GM11168 (cell line): ENCODE measurements at regions not wholly inside any gene's neighbourhood (a gene's known extent, or its start where the extent isn't known, plus 50 kb on each side); places are given as distances from the start of the nearest gene placed in this dataset.

ENCODE experiments used
- in situ Hi-C: fragments of 300-500 bp; cut with MboI; formaldehyde crosslinking; loops from one replicate; pipeline ENCODE4 v1.12.0; 2022; ENCODE audit warnings: low sequenced_read_pairs; ENCODE audit not compliant: unreplicated experiment

DNA sequence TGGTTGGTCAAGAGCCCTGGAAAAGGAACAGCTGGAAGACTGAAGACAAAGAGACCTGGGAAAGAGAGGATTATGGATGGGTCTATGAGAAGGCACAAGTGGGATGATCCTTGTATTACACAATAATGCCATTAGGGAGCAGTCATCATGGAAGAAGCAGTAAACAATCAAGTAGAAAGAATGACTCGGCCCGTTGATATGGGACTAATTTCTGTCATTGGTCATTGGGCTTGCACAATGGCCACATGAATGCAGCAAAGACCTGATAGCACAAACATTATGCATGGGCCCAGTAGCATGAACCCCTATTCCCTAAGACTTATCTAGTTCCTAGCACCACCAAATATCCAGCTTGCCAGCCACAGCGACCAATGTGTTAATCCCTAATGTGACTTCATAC is 390.3 kb upstream of the ZNF507 start:
- in situ Hi-C loops: no loop called here

DNA sequence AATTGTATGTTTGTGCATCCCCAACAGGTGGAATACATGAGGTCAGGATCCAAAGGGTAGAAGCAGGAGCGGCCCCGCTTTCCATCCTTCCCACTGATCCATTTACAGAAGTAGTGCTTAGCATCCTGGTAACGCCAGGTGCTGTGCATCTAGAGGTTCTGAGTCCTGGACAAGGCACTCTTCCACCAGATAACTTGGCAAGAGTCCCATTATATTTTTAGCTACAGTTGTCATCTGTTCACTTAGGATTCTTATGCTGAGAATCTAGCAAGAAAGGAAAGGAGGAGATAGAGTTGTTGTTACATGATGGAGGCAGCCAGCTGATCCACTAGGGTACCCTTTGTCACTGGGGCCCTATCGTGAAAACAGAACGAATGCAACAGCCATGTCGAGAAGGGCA is 389.5 kb upstream of the ZNF507 start:
- in situ Hi-C loops: no loop called here

DNA sequence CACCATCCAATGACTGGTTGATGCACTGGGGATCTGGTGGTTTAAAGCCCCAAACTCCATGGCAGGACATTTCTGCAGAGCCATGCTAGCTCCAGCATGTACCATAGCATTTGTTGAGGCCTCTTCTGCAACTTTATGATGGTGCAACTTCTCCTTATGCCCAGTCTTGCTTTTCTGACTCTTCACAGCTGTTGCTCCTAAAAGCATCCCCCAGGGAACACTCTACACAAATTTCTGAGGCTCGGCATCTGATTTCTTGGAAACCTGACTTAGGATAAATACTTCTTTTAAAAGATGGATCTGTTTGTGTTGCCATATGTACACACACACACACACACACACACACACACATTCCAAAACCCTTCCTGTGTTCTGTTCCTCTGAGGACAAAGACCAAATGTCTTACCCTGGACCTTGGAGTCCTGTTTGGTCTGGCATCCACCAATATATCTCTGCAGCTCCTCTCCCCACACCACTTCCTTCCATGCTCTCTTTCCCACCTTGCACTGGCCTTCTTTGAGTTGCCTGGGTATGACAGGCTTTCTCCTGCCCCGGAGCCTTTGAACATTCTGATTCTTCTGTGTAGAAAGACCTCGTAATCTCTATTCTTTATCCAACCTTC is 388.5 kb upstream of the ZNF507 start:
- in situ Hi-C loops: no loop called here

DNA sequence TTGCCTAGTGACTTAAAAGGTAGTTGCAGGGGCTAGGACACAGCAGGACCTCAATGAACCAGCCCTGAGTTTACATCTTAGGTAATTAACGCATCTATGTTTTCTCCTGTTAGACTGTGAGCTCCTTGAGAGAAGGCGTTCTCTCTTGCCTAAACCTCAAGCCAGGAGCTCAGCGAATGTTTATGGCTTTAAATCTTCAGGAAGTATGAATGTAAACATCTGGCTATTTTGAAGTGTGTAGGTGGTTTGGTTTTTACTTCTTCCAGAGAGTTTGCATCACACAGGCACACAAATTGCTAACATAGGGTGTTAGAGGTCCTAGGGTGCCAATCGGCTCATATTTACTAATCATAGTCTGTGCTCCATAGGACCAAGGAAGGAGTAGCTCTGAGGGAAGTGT is 387.7 kb upstream of the ZNF507 start:
- in situ Hi-C loops: no loop called here

DNA sequence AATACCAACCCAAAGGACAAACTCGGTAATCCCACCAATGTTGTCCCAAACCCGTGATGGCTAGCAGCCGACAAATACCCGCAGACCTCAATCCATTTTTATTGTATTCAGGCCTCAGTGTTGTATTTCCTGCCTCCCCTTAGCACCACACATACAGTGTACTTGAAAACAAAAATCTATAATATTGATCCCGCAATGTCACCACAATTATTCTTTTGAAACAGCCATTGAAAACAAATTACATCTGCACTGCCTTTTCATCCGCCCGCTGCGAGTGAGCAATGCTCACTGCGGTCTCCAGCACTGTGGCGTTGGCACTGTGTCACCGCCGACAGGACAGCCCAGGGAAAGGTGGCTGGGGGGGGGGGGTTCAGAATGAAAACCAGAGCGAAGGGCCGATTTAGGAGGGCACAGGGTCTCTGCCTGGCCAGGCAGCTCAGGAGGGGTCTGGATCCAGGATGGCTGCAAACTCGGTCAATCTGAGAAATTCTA is 385.8 kb upstream of the ZNF507 start:
- in situ Hi-C loops: no loop called here

- in situ Hi-C loops: no loop called here
Measured at GRCh38 chr19:31960474-31960873, 384.9 kb upstream of the ZNF507 start.

DNA sequence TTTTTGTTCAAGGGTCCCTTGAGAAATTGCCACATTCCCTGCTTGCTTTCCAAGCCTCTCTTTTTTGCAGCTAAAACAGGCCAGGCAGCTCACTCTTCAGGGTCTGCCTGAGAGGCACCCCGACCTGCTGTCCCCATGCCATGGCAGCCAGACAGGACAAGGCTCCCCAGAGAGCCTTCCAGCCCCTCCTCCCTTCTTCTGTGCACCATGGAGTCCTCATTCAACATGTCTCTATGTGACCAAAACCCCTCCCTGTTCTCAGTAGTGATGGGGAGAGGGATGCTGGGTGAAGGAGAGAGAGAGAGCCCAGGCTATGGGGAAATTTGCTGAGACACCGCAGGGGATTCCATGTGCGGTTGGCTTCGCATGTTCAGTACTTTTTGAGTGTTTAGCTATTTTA is 384.2 kb upstream of the ZNF507 start:
- in situ Hi-C loops: no loop called here

GRCh38 chr19:31961667-31962066 is 383.7 kb upstream of the ZNF507 start:
- in situ Hi-C loops: no loop called here

DNA sequence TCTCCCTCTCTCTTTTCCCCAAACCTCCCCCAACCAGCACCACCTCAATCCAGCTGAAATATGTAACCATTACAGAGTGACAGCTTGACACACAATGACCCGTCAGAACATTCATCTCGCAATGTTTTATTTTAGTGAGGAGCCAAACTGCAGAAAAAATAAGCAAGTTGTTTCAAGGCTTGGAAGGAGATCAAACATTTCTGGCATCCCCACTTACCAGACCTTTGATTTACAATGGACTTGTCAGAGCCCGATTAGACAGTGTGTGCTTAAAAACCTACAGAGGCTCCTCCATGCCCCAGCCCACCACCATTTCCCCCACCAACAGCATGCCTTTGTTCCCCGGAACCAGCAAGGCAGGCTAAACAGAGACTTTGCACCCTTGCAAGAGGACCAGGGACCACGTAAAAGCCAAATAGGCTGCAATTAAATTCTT is 382.8 kb upstream of the ZNF507 start:
- in situ Hi-C loops: no loop called here

DNA sequence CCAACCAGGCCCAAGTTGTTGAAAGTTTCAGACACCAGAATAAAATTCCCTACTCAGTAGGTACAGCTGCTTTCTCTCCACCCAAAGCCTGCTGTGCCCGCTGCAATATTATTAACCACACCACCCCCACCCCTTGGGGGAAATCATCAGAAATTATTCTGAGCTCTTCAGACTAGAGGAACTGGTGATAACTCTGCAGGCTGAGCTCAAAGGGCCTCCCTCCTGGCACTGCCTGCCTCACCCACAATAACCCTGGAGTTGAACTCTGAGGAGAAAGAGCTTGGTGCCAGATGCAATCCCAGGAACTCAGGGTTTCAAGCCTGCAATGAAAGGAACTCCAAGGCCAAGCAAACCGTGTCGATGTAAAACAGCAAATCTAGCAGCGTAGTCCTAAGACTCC is 381.7 kb upstream of the ZNF507 start:
- in situ Hi-C loops: no loop called here

DNA sequence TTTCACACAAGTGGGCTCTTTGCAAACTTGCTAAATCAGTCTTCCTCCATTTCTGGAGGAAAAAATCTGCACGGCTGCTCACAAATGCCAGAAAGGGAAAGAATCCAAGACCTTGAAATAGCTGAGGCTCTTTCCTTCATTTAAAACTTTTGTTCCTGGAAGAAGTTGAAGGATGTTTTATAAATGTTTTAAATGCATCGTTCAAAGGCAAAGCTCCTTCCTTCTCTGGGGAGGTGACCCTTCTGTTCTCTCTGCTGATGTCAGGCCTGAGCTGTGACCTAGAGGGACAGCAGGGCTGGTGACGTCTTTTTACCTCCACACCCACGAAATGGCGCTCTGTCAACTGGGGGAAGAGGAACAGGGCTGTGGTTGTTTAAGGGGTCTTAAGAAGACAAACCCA is 376.4 kb upstream of the ZNF507 start:
- in situ Hi-C loops: no loop called here

DNA sequence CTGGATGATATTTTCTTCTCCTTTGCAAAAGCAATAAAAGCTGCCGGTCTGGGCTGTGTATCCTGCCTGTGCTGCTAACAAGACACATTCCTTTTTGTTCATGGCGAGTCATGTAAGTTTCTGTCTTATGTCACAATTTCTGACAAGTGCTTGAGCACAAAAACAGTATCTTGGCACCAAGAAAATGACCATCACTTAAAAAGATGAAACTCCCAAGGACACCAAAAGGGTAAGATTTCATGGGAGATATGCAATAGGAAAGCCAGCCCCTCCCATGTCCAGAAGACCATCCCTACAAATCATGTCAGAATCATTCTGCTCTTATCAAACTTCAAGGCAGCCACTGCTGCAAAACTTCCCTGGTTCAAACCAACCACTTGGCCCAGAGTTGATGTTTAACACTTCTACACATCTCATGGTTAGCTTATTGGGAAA is 375.4 kb upstream of the ZNF507 start:
- in situ Hi-C loops: no loop called here

DNA sequence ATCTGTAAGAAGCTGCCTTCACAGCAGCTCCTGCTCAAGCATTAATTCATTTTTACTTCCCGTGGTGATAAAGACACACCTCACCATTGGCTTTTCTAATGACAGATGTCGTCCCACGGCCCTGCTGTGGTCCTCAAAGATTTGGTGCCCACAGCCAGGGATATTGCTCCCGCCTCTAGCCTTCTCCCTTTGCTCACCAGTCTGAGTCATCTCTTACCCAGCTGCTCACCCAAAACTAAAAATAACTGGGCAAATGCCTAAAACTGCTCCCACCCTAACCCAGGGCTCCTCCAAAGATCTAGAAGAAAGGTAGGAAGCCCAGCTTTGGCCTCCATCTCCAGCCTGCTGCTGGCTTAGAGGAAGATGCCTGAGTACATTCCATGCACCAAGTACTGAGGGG is 371.1 kb upstream of the ZNF507 start:
- in situ Hi-C loops: no loop called here

- in situ Hi-C loops: no loop called here
Measured at GRCh38 chr19:31974941-31975340, 370.5 kb upstream of the ZNF507 start.

GRCh38 chr19:31975461-31975860 is 369.9 kb upstream of the ZNF507 start:
- in situ Hi-C loops: no loop called here

DNA sequence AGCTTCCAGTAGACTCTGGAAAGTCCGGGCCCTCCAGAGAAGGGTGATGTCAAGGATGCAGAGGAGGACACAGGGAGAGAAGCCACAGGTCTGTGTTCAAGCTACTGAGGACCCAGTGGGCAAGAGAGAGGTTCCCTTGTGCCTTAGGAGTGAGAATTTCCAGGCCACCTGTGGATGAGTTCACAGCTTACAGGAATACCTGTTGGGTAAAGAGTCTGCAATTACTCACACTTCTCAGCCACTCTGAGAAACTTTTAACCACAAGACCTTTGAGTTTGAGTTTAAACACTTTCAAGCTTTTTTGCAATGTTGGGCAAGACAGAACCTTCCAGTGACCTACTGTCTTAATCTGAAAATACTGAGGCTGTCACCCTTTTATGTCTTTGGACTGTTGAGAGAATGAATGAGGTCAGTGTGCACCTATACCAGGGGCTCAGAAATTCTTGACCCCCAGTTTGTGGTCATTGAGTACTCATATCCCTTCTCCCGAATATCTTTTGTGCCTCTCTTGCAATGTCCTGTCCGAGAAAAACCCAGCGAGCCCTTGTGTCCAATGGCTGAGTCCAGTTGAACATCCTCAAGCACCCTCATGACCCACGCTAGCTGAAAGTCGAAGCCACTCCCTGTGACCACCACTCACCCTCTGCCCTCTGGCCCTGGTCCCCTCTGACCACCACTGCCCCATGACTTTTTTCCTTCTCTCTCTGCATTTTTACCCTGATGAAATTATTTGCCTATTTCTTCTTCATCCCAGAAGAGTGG is 368.5 kb upstream of the ZNF507 start:
- in situ Hi-C loops: no loop called here

DNA sequence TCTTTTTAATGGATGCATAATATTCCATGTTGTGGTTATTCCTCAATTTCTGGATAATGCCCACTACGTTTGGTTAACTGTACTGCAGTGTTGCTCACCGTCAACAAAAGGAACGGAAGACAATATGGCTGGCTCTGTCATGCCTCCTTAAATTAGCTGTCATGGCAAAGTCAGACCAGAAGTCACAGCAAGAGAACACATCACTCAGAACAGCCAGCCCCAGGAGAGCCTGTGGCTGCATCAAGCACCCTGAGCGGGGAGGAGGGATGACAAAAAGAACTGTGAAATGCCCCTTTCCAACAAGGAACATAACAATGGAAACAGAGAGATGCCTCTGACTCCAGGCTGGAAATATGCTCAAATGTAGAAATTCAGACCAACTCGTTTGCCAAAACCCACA is 366.0 kb upstream of the ZNF507 start:
- in situ Hi-C loops: no loop called here

- in situ Hi-C loops: no loop called here
Measured at GRCh38 chr19:31979949-31980670, 365.3 kb upstream of the ZNF507 start.

- in situ Hi-C loops: no loop called here
Measured at GRCh38 chr19:31980796-31981195, 364.6 kb upstream of the ZNF507 start.

DNA sequence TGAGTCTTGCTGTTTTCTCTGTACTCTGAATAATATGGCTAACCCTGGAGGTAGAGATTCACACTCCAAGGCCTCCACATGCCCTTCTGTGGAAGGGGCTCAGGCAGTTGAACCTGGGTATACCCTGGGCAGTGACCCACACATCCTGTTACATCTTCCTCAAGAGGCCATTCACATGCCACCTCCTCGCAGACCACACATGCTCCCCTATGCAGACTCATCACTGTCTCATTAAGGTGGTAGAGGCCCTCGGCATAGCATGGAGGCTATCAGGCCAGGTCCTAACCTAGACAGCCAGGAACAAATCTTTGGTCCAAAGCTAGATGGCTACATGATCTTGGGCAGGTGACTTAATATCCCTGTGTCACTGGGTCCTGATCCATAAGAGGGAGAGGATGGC is 363.9 kb upstream of the ZNF507 start:
- in situ Hi-C loops: no loop called here

DNA sequence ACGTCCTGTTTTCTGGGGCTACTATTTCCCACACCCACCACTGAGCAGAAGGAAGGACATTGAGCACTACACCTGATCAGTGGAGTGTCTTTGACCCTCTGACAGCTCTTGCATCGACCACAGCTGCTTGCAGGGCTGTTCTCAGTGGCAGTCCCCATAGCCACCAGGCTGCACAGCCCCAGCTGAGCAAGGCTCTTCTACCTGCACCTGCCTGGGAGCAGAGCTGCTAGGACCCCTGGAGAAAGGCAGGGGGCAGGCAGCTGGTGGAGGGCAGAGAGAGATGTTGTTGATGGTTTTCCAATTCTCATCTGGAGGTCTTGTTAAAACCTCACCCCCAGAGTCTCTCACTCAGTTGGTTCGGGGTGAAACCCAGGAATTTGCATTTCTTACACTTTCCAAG is 361.8 kb upstream of the ZNF507 start:
- in situ Hi-C loops: no loop called here
